Fibroblast of the conjunctiva (primary cell): ENCODE measurements at regions not wholly inside any gene's neighbourhood (a gene's known extent, or its start where the extent isn't known, plus 50 kb on each side); places are given as distances from the start of the nearest gene placed in this dataset.
"Not testable (repeated sequence)": the region's sequence is repeated elsewhere in the genome, so short reads cannot be mapped to it uniquely, and the experiment has no call there.

Experiments used
- DNase-seq: peaks from one replicate; pipeline ENCODE4 v3.0.0-alpha.2; 2010; ENCODE audit warnings: low read depth

DNA sequence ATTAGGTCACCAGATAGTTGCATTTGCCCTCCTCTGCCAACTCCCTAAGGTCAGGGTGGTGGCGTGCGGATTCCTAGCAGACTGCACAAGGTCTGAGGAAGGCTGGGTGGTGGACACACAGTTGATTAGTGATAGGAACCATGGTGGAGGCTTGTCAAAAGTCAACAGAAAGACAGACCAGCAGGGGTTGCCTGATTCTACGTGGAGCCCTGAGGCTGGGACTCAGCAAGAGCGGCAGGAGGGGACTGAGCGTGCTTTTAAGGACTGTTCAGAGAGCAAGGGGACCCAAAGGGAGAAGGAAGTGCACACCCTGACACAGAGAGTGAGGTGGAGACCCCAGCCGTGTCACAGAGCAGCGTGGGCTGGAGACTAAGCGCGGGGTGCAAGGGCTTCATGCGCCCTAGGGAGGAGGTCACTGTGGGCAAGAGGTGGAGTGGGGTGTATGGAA lies 513.2 kb downstream of the RNF144A start:
- no peak for DNase-seq

DNA sequence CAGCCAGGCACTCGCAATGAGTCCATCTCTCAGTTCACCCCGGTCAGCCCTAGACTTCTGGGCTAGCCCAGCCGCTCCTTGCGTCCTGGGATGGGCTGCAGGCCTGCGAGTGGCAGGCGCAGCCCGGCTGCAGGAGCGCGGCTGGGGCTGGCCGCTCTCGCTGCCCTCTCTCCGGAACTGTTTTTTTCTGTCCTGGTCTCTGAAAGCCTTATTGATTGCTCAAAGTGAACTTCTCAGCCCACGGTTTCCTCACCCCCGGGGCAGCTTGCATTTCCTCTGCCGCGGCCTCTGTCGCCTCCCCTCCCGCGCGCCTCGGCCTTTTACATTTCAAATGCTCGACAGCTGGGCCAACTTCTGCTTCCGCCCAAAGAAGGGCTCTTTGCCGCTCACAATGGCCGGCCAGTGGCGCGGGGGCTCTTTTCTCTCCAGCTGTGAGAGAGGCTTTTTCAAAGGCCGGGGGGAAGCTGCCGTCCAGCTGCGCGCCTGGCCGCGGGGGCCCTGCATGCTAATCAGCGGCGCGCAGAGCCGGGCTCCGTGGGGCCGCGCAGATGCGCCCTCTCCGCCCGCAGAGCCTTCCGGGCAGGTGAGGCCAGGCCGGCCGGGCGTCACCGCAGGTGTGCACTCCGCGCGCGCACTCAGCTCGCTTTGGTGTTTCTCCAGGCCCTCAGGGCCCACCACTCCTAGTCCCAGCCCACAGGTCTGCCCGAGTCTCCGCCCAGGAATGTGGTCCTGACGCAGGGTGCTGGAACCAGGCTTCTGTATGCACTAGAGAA lies 513.8 kb downstream of the RNF144A start:
- no peak for DNase-seq

DNA sequence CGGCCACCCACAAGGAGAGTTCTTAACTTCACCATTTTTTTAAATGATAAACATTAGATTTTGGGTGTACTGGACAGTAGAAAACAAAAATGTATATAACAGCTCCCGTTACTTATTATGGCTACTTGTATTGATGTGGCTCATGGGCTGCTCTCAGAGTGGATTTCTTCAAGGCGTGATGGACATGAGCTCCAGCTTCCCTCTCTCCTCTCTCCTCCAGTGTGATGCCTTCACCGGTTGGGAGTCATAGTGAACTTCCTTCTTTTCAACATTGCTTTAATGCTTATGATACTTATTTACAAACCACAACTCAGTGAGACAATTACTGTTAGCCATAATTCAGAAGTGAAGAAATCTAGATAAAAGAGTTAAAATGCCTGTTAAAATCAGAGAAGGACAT lies 515.2 kb downstream of the RNF144A start:
- DNase-seq = no peak

DNA sequence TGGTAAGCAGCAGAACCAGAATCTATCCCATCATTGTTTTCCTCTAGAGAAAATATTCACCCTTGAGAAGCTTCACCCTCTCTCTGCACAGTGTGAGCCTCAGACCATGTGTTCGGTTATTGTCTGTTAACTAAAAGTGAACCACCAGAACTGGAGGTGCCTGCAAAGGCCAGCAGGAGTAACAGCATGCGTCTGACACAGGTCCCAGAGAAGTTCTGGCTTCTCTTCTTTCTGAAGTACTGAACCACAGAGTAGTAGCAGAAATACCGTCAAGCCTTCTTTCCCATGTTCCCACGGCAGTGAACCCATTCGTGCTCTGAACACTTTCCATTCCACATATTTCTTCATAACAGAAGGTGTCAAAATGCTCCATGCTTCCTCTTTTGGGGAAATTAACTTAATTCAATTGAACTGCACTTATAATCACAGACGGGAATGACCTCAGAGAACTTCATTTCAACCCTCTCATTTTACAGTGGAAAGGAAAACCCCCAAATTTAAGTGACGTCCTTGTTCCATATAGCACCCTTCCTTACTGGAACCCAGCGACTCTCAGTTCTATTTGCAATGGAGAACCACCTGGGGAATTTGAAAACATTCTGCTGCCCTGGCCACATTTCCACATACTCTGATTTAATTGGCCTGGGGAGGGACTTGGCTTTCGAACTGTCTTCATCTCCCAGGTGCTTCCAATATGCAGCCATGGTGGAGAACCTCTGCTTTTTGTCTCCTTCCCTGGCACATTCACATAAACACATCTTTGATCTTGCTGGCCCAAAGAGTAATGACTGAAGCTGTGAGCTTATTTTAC lies 519.1 kb downstream of the RNF144A start:
- DNase-seq = no peak

DNA sequence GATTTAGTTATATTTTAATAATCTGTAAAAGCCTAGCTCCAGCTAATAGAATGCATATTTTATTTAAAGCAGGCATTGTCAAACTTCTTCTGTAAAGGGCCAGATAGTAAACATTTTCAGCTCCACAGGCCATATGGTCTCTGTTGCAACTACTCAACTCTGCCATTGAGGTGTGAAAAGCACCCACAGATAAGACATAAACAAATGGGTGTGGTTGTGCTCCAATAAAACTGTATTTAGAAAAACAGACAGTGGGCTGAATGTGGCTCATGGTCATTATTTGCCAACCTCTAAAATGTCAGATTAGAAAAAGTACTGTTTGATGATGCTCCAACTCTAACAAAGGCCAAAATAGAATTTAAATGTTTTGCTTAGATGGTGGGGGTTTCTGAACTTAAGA lies 519.9 kb downstream of the RNF144A start:
- DNase-seq = no peak

DNA sequence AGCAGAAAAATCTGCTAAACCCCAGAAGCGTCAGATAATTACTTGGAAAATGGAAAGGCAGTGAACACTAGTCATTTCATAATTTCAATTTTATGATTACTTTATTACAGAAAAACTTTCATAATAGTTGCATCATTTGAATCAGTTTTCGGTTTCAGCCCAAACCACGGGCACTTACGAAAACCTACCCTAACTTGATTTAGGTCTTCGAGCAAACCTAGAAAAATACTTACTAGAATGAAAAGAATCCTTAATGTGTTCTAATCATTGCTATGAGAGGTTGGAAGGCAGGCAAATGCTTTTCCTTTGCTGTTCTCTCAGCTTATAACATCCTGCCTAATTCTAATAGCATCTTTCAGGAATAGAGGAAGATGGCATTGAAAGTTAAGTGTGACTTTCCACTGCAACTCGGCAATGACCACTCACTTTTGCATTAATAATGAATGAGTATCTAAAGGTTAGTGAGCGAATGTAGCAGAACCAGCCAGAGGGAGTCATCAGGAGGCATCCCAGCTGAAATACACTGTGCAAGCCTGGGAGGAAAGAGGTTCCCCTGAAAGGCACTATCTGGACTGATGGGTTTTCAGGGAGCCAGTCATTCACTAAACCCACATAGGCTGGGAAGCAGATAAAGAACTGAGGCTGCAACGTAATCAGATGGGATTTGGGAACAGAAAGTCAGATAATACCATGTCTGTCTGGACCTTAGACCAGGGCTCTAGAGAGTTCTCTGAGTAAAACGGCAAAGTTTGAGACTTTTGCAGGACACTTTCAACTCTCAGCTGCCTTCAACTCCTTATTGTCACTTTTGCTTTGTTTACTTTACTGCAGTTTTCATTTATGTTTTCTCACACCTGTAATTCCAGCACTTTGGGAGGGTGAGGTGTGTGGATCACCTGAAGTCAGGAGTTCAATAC lies 520.8 kb downstream of the RNF144A start:
- DNase-seq = no peak

DNA sequence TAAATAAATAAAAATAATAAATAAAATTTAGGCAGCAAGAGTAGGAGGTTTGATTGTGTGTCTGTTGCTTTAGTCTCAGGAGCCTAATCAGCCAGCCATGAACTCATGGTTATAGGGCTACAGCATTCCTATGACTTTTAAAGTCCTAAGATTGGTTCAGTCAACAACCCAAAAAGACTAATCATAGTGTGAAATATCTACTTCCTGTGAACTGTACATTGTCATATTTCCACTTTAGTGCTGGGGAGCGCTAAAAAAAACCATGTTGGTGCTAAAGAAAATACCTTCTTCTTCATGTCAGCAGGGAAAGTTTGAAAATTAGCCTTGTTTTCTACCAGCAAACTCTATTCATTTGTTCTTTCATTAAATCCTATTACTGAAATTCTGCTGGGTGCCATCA lies 521.6 kb downstream of the RNF144A start:
- no peak for DNase-seq

DNA sequence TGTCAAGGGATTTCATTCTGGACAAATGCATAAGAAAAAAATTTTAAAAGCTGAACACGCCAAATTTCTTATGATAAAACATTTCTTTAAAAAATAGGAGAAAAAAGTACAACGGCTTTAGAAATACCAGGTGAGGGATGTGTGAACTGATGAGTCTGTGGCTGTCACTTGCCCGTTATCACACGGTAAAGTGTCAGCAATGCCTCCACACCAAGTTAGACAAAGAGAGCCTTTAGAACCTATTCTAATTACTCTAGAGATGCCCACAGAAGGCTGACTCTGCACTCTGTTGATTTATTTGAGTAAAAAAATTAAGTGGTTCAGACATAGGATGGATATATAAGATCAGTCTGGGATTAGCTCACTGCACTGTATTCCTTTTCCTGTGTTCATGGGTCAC lies 523.8 kb downstream of the RNF144A start:
- DNase-seq = no peak

DNA sequence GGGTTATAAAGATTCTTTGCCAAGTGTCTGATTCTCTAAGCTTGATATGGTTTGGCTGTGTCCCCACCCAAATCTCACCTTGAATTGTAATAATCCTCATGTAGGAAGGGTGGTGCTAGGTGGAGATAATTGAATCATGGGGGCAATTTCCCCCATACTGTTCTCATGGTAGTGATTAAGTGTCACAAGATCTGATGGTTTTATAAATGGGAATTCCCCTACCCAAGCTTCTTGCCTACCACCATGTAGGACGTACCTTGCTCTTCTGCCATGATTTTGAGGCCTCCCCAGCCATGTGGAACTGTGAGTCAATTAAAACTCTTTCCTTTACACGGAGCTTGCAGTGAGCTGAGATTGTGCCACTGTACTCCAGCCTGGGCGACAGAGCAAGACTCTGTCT lies 524.6 kb downstream of the RNF144A start:
- DNase-seq = not testable (repeated sequence)

DNA sequence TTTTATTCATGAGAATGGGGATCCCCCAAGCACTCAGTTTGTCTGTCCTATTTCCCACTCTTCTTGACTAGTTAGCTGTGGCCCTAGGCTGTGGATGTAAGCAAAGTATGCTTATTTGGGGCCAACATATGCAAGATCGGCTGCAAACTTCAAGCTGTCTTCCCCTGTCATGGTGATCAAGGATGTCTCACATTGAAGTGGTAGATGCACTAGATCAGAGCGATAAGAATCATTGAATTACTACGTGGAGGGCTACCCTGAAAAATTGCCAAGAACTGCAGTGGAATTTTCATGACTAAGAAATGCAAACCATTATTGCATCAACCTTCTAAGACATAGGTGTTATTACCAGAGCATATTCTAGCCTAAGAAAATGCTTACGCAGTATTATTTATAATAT lies 527.4 kb downstream of the RNF144A start:
- no peak for DNase-seq

DNA sequence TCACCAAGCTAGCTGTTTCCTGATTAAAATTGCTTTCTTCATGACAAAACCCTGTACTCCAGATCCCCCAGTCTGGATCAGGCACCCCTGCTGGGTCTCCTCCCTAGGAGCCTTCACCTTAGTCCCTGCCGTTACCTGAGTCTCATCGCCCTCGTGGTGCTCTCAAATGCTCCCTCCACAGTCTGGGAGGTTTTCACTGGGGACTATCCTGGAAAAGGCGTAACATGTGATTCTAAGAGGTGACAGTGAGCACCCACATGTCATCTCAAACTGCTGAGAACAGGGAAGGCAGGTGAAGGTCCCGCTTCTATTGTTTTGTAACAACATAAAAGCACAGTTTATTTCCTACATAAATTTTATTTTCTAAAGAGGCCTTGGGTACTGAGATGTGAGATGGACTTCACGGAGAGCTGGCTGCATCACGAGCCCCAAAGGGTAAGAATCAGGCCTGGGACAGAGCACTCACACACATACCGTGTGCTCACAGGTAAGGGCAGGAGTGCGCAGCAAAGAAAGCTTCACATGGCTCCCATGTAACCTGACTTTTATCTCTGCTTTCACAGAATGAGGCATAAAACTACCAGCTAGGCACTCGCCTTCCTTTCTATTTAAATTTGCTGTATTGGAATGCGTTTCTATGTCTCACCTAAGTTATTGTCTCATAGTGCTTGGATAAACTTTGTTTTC lies 531.5 kb downstream of the RNF144A start:
- no peak for DNase-seq

DNA sequence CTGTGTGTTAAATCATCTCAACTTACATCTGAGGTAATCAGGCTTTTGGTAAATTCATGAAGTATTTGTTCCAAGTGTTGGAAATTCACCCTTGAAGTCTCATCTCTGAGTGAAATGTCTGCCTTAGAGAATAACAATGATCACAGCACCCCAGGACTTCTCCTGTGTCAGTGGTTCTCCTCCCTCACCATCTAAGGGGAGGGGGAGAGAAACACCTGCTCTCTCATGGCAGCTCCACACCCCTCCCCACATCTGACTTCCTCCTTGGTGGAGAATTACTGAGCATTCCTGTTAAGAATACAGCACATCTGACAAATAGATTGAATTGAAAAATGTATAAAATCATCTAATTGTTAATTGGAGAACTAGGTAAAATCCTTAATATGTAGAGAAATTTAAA lies 532.1 kb downstream of the RNF144A start:
- no peak for DNase-seq

DNA sequence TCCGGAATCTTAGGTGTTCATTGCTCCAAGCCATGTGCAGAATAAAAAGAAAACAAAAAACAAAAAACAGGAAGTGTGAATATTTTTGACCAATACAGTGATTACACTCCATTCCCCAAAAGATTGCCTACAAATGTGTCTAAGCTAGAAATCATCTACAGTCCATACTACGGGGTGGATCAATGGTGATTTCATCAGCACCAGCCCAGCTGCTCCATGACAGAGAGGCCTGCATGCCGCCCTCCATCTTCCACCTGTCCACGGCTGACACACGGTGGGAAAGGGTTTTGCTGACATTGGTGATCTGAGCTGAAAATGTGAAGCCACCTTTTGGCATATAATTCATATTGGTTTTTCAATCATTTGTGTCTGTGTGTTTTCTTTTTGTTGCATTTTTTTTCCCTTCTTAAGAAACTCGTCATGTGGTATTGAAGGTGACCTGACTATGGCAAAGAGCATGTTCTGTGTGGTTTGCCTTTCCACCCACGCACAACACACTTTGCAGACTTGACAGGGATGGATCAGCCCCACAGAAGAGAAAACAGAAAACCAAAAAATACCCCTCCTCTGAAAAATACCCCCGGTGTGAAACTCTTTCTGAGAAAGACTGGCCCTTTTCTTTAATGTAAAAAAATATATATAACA lies 533.1 kb downstream of the RNF144A start:
- DNase-seq = no peak

DNA sequence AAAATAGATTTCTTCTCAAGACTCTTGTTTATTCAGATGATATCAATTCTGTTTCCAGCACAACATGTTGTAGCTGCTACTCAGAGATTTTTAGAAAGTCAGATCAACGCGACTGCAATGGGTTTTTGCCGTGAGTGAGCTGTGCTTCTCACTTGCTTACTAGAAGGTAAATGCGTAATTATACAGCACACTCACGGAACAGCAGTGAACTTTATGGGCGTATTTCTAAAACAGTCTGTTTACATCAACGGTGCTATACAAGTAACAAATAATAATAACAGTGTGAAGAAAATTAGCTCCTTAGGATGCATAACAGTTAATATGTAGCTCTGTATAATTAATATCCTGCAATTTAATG lies 533.6 kb downstream of the RNF144A start:
- no peak for DNase-seq

DNA sequence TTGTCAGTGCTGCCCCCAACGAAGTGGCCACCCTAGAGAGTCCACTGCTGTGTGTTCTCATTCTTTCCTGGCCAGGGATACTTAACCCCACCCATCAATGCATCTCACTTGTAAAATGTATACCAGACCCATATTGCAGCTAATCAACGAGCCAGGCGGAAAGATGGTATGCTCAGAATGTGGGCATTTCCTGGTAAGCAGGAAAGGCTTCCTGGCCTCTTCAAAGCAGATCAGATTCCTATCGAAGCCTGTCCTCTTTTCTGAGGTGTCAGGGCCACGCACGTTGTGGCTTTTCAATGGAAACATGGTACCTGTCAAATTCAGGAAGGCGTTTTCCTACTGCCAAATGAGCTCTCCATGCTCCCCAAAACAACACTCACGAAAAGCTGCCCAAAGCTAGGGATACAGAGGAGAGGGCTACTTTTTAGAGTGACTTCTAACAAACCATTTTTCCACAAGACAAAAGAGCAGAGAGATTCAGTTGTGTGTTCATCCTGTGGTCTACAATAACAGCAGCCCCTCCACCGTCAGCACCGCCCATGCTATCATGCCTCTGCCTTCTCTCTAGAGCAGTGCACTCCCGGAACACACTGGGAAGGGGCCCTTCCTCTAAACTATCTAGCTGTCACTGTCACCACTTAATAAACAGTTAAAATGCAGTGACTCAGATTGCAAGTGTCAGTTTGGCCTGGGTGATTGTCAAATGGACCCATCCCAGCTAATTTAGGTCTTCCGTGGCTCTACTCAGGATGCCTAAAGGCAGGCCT lies 535.1 kb downstream of the RNF144A start:
- DNase-seq = no peak

DNA sequence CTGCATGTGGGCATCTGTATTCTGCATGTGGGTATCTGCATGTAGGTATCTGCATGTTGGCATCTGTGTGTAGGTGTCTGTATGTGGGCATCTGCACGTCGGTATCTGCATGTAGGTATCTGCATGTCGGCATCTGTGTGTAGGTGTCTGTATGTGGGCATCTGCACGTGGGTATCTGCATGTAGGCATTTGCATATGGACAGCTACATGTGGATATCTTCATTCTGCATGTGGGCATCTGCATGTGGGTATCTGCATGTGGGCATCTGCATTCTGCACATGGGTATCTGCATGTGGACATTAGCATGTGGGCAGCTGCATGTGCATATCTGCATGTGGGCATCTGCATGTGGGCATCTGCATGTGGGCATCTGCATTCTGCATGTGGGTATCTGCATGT lies 537.4 kb downstream of the RNF144A start:
- DNase-seq = no peak

DNA sequence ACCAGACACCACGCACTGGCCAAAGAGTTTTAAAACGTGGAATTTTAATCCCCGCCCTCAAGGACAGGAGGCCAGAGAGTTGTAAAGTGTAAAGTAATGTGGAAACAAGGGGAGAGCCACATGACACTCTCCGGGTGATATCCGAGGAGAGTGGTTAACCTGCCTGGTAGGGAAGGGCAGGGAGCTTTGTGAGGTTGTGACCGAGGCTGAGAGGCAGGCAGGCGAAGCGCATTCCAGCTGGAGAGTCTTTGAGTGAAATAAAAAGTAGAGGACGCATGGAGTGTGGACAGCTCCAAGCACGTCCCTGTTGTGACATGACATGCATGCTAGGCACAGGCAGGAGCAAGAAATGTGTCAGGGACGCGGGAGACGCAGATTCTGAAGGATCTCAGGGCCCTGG lies 539.5 kb downstream of the RNF144A start:
- DNase-seq = no peak

DNA sequence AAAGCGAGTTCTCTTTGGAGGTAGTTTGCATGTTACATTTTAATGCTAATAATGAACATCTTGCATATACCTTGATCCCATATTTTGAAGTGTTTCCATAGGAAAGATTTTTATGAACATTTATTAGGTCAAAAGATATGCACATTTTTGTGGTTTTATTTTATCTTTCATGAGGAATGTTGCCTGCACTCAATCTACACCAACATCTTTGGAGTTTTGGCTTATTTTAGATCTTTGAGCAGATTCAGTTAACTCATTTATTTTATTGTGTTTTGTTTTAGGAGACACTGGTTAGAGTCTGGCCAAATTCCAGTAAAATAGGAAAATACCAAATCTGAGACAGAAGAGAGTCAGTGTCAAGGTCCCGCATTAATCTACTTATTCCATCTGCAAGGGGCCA lies 540.9 kb downstream of the RNF144A start:
- no peak for DNase-seq

DNA sequence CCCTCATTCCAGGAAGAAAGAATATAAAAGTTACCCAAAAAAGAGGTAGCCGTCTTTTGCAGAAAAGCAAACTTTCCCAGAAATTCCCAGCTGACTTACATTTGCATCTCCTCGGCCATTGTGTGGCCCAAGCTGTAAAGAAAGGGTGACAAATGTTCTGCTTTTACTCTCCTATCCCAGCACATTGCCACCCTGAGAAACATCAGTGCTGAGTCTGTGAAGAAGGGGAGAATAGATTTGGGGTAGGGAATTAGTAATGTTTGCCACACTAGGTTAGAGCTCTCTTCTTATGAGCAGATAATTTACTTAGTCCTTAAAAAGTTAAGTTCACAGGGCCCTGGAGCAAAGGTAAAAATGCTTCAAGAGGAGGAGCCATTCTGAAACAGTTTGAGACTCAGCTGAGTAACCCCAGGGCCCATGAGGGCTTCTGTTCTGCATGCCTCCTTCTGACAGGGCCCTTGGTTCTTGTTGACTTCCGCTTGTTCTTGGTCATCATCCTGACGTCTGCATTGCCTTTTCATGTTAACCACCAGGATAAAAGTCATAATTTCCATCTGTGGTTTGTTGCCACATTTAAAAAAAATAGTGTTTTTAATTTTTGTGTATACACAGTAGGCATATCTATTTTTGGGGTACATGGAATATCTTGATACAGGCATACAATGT lies 550.7 kb downstream of the RNF144A start:
- DNase-seq = no peak

DNA sequence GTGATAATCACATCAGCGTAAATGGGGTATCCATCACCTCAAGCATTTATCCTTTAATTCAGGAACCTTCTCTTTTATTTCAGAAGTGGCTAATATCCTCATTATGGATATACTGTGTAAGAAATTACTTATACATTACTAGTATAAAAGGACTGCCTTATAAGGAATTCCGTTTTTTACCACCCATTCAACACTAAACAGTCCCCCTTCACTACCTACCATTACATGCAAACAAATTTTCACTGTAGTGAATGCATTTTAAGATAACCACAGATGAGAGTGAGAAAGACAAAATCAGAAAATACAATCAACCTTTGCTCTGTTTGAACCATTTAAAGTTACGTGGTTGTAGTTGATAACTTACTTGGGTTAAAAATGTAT lies 551.2 kb downstream of the RNF144A start:
- no peak for DNase-seq
